OCI-LY1 (cell line): ENCODE measurements at regions not wholly inside any gene's neighbourhood (a gene's known extent, or its start where the extent isn't known, plus 50 kb on each side); places are given as distances from the start of the nearest gene placed in this dataset.

Experiments used
- H2AFZ ChIP-seq: fragments of 200-600 bp; sonication (generic), shearing (Covaris generic); 2 replicates; pipeline ENCODE4 v1.6.0; 2014; ENCODE audit warnings: antibody characterized with exemption, mild to moderate bottlenecking, low read length
- H3F3A ChIP-seq: fragments of 200-600 bp; sonication (generic), shearing (Covaris generic); 2 replicates; pipeline ENCODE4 v1.6.0; 2014; ENCODE audit warnings: mild to moderate bottlenecking, antibody characterized with exemption, low read length, moderate library complexity; ENCODE audit not compliant: insufficient read depth
- H3K27ac ChIP-seq: fragments of 200-600 bp; sonication (generic); 2 replicates; pipeline ENCODE4 v1.5.1; 2014; ENCODE audit warnings: low read length, mixed run types, mild to moderate bottlenecking, low read depth; ENCODE audit not compliant: poor library complexity, severe bottlenecking
- H3K27me3 ChIP-seq: fragments of 200-600 bp; sonication (generic); 2 replicates; pipeline ENCODE4 v1.6.0; 2014; ENCODE audit warnings: antibody characterized with exemption, mild to moderate bottlenecking, low read length, moderate library complexity; ENCODE audit not compliant: insufficient read depth
- H3K36me3 ChIP-seq: fragments of 200-600 bp; sonication (generic); 2 replicates; pipeline ENCODE4 v1.6.1; 2014; ENCODE audit warnings: mild to moderate bottlenecking, antibody characterized with exemption, low read length, moderate library complexity, mixed read lengths; ENCODE audit not compliant: insufficient read depth
- H3K4me1 ChIP-seq: fragments of 200-600 bp; sonication (generic); 2 replicates; pipeline ENCODE4 v1.5.1; 2014; ENCODE audit warnings: mild to moderate bottlenecking, low read length, moderate library complexity; ENCODE audit not compliant: insufficient read depth, severe bottlenecking
- H3K4me2 ChIP-seq: fragments of 200-600 bp; sonication (generic), shearing (Covaris generic); 2 replicates; pipeline ENCODE4 v1.6.1; 2014; ENCODE audit warnings: low read length
- H3K4me3 ChIP-seq: fragments of 200-600 bp; sonication (generic); 2 replicates; pipeline ENCODE4 v1.5.1; 2014; ENCODE audit warnings: low read length, low read depth, mild to moderate bottlenecking, mixed read lengths; ENCODE audit not compliant: poor library complexity, severe bottlenecking
- H3K79me2 ChIP-seq: fragments of 200-600 bp; shearing (Covaris generic); 2 replicates; pipeline ENCODE4 v1.6.1; 2016; ENCODE audit warnings: mixed run types, low read length, mixed read lengths; ENCODE audit not compliant: insufficient read depth
- H3K9ac ChIP-seq: fragments of 200-600 bp; sonication (generic), shearing (Covaris generic); 2 replicates; pipeline ENCODE4 v1.6.1; 2014; ENCODE audit warnings: mild to moderate bottlenecking, low read length, mixed read lengths
- H3K9me2 ChIP-seq: fragments of 200-600 bp; sonication (generic), shearing (Covaris generic); 2 replicates; pipeline ENCODE4 v1.6.1; 2014; ENCODE audit warnings: low read depth, mild to moderate bottlenecking, low read length, mixed read lengths
- H3K9me3 ChIP-seq: fragments of 200-600 bp; shearing (Covaris generic); 2 replicates; pipeline ENCODE4 v1.6.1; 2014; ENCODE audit warnings: low read length, mixed read lengths
- H4K20me1 ChIP-seq: fragments of 200-600 bp; sonication (generic), shearing (Covaris generic); 2 replicates; pipeline ENCODE4 v1.6.0; 2016; ENCODE audit warnings: mild to moderate bottlenecking, low read length; ENCODE audit not compliant: insufficient read depth
- CTCF ChIP-seq: fragments of 200-600 bp; sonication (generic), shearing (Covaris generic); IDR thresholded peaks from 2 replicates; pipeline ENCODE4 v1.5.1; 2017; ENCODE audit warnings: mild to moderate bottlenecking, antibody characterized with exemption, low read length, moderate library complexity, mixed read lengths
- EZH2 ChIP-seq: fragments of 200-600 bp; sonication (generic), shearing (Covaris generic); IDR thresholded peaks from 2 replicates; pipeline ENCODE4 v1.8.0; 2017; ENCODE audit warnings: borderline replicate concordance, mixed run types, mild to moderate bottlenecking, antibody characterized with exemption, low read length, moderate library complexity, mixed read lengths

- H3K9ac ChIP-seq: no peak overlapping the region
- H3K27me3 ChIP-seq: no peaks in the 10 kb centered on the region
- H3K36me3 ChIP-seq: no peaks in the 10 kb centered on the region
- H3K4me2 ChIP-seq: no peak overlapping the region
- no peak overlapping the region for H3K27ac ChIP-seq
- no peaks in the 10 kb centered on the region for H3K79me2 ChIP-seq
- no peaks in the 10 kb centered on the region for H3K4me1 ChIP-seq
- no peaks in the 10 kb centered on the region for H4K20me1 ChIP-seq
- H2AFZ ChIP-seq: no peak overlapping the region
- TF ChIP-seq EZH2: no peak
- TF ChIP-seq CTCF: no peak
- no peaks in the 10 kb centered on the region for H3K9me3 ChIP-seq
- H3F3A ChIP-seq: no peaks in the 10 kb centered on the region
- H3K4me3 ChIP-seq: no peak overlapping the region
- H3K9me2 ChIP-seq: no peaks in the 10 kb centered on the region
Measured at GRCh38 chr4:151940926-151941617, 180.3 kb upstream of the GATB start.

- Histone ChIP-seq H3K9ac (no peak overlapping the region), H3K4me3 (no peak overlapping the region), H3K4me1 (no peaks in the 10 kb centered on the region), H3K36me3 (no peaks in the 10 kb centered on the region), H3K4me2 (no peak overlapping the region), H3K27me3 (no peaks in the 10 kb centered on the region), H3K9me3 (no peaks in the 10 kb centered on the region), H2AFZ (no peak overlapping the region), H3K79me2 (no peaks in the 10 kb centered on the region), H3F3A (no peaks in the 10 kb centered on the region), H4K20me1 (no peaks in the 10 kb centered on the region), H3K27ac (no peak overlapping the region), H3K9me2 (no peaks in the 10 kb centered on the region)
- TF ChIP-seq CTCF: no peak
- TF ChIP-seq EZH2: no peak
Measured at GRCh38 chr4:151940291-151940690, 179.5 kb upstream of the GATB start.

GRCh38 chr4:151939670-151940069 lies 178.9 kb upstream of the GATB start:
- Histone ChIP-seq H3K36me3 (no peaks in the 10 kb centered on the region), H3K79me2 (no peaks in the 10 kb centered on the region), H3K4me2 (no peak overlapping the region), H4K20me1 (no peaks in the 10 kb centered on the region), H3K4me1 (no peaks in the 10 kb centered on the region), H3K9ac (no peak overlapping the region), H3F3A (no peaks in the 10 kb centered on the region), H2AFZ (no peak overlapping the region), H3K9me2 (no peaks in the 10 kb centered on the region), H3K27ac (no peak overlapping the region), H3K27me3 (no peaks in the 10 kb centered on the region), H3K9me3 (no peaks in the 10 kb centered on the region), H3K4me3 (no peak overlapping the region)
- TF ChIP-seq EZH2 (no peak), CTCF (no peak)
